HG03460 (cell line): ENCODE measurements at regions not wholly inside any gene's neighbourhood (a gene's known extent, or its start where the extent isn't known, plus 50 kb on each side); places are given as distances from the start of the nearest gene placed in this dataset.
A peak's percentile ranks its signal among the peaks of the same experiment; 100 is the strongest.

ENCODE experiments used
- ATAC-seq: cut with Tn5 transposase; IDR thresholded peaks from one replicate; pipeline ENCODE4 v1.9.1; 2021; ENCODE audit not compliant: unreplicated experiment

GRCh38 chr12:92650228-92650822, 52.5 kb upstream of the PLEKHG7 start:
- ATAC-seq: no peak

DNA sequence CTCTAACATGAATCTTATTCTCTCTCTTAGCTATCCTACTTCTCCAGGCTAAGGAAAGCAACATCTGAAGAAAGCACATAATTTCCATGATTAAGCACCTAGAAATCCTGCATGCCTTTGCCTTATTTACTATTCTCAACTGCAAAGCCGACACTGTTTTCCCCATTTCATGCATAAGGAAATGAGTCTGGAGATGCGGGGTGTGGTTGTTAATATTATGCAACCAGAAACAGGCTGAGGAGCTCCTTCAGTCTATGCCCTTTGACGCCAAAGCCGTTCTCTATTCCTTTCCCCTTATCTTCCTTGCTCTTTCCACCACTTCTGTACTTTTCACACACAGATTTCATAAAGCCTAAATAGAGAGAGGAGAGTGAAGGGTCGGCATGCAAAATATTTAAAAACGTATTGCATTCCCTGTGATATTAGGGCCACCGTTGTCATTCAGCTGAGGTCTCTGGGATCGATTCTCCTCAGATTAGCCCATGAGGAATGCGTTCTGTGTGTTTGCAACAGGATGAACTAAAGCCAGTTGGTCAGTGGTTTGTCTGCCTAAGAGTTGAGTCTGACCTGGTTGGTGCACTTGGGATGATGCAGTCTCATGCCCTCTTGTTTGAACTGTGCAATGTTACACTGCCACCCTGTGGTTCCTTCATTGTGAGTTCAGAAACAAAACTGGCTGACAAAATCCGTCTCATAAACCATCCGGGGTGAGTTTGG, 53.1 kb upstream of the PLEKHG7 start:
- ATAC-seq: peak; percentile 91

GRCh38 chr12:92648242-92649031, 54.4 kb upstream of the PLEKHG7 start:
- no peak for ATAC-seq

- ATAC-seq: no peak
These were observed 61.5 kb upstream of the PLEKHG7 start for GRCh38 chr12:92641291-92641690.

DNA sequence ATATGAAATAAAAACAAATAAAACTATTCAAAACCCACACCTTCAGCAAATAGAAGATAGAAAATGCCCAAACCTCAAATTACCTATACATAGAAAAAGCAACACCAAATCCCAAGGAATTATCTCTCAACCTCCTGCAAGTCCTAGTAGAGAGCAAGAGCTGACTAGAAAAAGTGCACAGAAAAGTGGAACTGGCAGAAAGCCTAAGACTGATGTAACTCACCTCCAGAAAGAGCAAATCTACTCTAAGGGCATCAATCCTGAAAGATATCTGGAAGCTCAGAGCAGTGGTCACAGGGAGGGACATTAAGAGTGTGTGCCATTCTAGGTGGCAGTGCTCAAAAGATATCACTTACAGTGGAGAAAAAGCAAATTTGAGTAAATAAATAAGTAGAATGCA, 62.1 kb upstream of the PLEKHG7 start:
- ATAC-seq: no peak

DNA sequence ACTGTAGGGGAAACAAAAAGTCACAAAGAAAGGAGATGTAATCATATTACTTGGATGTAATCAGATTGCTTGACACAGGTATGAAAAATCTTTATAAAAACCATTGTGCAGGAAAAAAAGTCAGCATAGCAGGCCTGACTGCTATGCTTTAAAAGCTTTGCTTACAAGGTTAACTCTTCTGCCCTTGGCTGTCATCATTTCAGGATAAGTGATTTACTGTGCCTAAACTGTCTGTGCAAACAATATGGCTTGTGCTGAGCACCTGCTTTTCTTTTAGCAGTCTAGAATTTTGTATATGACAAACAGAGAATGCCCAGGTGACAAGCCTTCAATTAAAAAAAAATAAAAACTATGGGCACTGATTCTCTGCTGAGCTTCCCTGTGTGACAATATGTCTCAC, 63.8 kb upstream of the PLEKHG7 start:
- ATAC-seq: no peak

DNA sequence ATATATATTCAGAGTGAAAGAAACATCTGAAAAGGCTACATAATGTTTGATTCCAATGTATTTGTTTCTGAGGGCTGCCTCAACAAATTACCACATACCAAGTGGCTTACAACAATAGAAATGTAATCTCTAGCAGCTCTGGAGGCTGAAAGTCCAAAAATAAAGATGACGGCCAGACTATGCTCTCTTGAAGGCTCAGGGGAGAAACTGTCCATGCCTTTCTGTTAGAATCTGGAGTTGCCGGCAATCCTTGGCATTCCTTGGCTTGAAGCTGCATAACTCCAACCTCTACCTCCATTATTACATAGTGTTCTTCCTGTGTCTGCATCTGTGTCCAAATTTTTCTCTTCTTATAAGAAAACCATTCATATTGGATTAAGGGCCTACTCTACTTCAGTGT, 68.1 kb upstream of the PLEKHG7 start:
- no peak for ATAC-seq

- ATAC-seq: no peak
These were observed 68.6 kb upstream of the PLEKHG7 start for GRCh38 chr12:92634202-92634601.

DNA sequence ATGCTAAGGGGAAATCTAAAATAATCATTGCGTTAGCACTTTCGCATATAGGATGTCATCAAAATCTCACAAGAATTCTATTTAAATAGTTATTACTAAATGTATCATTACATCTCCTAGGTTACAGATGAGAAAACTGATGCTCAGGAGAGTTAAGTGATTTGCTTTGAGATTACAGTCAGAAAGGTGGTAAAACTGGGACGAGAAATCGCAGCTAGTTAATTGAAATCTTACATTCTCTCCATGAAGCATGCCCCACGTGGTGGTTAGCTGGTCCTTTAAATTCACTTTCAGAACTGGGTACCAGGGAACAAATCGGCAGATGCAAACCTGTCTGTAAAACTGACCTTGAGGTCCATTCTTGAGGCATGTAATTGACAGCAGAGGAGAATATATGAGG, 71.8 kb upstream of the PLEKHG7 start:
- ATAC-seq: no peak

DNA sequence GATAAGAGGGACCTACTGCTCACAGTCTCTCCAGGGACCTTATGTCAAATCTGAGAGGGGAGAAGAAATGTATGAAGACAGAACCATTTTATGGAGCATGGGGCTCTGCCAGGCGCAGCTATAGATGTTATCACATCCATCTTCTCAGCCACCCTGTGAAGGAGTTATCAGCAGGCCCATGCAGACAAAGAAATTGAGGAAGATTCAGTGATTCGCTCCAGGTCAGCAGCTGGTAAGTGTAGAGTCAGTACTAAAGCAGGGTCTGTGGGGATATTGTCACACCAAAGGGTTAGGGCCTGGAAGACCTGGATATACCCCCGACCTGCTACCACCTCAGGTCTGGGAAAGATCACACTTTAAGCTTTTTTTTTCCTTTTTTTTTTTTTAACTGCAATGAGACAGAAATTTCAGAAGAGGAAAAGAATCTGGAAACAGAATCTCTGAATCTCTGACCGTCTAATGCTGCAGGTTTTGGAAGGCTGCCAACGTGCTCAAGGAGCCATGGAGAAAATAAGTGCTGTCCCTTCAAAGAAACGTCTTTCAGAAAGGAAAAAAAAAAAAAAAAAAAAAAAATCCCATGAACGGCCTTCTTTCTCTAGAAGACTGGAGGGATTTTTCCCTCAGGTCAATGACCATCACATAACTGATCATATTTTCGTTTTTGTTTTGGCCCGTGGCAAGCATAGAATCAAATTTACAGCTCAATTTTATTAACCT, 73.3 kb upstream of the PLEKHG7 start:
- no peak for ATAC-seq

GRCh38 chr12:92628476-92628875, 74.3 kb upstream of the PLEKHG7 start:
- no peak for ATAC-seq

DNA sequence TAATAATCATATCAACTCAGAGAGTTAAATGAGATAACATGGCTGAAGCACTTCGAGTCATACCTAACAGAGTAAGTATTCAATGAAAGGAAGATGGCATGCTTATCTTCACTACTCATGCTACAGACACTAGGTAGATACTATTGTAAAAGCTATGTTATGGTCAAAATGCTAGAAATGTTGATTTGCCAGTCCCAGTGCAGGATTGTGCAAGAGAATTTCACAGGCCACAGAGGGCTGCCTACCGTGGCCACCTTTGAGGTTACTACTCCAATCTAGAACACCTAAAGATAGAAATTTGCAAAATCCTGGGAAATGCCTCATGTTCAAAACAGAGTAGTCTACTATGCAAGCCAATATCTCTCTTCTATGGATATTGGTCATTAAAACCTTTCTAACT, 75.3 kb upstream of the PLEKHG7 start:
- no peak for ATAC-seq

GRCh38 chr12:92625639-92626310, 77.0 kb upstream of the PLEKHG7 start:
- no peak for ATAC-seq

DNA sequence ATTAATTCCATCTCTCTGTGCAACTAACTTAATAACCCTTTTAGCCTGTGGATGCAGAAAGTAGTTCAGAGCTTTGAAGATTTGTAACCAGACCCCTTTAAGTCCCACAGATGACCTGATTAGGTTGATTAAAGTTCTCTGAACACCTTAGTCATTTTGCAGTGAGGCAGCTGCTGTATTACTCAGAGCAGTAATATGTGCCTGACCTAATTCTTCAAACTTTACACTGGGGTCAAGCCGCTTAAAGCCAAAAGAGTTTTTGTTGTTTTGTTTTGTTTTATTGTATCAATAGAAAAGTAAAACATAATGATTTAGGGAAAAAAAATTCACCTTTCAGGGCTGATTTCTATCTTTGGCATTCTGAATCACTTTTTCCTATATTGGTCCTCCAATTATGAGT, 78.6 kb upstream of the PLEKHG7 start:
- ATAC-seq: no peak

GRCh38 chr12:92623386-92623785, 79.4 kb upstream of the PLEKHG7 start:
- no peak for ATAC-seq

GRCh38 chr12:92621833-92622232, 81.0 kb upstream of the PLEKHG7 start:
- no peak for ATAC-seq

DNA sequence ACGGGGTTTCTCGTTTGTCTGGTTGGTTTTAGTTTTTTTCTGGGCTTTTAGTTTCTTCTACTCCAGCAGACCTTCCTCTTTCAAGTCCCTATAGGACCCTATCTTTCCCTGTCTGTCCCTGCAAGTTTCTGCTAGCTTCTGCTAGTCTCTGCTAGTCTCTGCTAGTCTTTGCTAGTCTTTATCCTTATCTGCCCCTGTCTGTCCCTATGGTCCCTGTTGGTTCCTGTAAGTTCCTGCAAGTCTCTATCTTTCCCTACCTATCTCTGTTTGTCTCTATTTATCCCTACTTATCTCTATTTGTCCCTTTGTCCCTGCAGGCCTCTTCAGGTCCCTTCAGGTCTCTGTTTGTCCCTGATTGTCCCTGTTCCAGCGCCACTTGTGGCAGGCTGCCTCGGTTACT, 81.5 kb upstream of the PLEKHG7 start:
- no peak for ATAC-seq

DNA sequence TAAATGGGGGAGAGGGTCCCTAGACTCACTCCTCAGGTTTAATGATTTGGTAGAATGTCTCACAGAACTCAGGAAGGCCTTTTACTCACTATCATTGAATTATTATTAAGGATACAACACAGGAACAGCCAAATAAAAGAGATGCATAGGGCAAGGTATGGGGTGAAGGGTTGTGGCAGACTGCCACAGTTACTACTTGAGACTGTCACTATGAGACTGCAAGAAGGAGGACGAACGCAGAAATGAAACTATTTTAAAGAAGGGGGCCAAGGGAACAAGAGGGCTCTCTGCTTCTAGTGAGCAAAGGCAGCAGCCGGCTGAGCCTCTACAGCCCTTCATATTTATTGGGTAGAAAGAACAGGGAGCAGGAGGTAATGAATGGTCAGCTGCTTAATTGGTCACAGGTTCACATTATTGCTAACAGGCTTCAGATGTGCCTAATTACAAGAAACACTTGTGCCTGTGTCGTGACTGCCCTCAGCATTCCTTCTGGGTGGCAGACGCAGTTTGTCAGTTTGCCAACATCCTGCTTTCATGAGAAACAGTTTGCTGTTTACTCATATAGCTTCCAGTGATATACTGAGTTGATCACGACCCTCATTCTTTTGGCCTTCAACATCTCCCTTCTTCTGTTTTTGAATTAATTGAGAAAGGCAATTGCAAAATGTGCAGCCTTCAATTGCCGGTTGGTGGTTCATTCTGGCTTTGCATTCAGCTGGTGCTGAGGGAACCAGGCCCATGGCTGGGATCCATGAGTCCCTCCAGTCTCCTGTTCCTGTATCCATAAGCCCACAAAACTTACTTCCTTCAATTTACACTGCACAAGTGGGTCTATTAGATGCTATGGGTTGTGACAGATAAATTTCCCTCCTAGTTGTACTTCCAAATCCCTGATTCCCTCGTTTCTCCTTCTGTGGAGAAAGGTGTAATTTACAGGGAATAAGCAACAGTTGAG, 82.8 kb upstream of the PLEKHG7 start:
- no peak for ATAC-seq

DNA sequence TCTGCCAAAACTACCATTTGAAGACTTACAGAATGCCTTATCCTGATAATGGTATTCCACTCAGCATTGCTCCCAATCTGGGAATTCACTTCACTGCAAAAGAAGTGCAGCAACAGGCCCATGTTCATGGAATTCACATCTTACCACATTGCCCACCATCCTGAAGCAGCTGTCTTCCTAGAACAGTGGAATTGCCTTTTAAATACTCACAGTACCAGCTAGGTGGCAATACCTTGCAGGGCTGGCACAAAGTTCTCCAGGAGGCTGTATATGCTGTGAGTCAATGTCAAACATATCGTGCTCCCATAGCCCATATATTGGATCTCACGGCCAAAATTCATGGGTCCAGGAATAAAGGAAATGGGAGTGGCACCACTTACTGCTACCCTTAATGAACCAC, 83.8 kb upstream of the PLEKHG7 start:
- no peak for ATAC-seq

- ATAC-seq: no peak
These were observed 87.1 kb upstream of the PLEKHG7 start for GRCh38 chr12:92615703-92616102.
